ENCODE measurements at regions not wholly inside any gene's neighbourhood (a gene's known extent, or its start where the extent isn't known, plus 50 kb on each side); places are given as distances from the start of the nearest gene placed in this dataset.

DNA sequence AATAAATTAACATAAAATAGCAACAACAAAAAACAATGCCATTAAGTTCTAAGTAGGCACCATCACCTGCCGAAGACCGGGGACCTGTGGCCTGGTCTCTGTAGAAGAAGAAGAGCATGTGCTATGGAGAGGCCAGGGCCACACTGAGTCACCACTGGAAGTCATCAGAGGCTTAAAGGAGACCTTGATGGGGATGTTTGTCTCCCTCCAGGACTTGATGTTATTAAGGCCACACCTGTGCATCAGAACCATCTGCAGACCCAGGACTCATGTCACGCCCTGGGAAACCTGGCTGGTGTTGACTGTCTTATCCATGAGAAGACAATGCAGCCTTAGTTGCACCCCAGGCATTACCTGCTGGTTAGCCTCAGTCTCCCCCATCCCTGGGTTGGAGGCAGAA lies 292.3 kb downstream of the AACS start:
- WGBS, result 99% methylated on average over 3 of the region's 3 CpGs
- no peak overlapping the region for H3K4me3 ChIP-seq
- no peaks in the 10 kb centered on the region for H3K36me3 ChIP-seq
- DNase-seq (ENCODE audit: low spot score), result no peak
- no peak overlapping the region for H3K27ac ChIP-seq
- no peaks in the 10 kb centered on the region for H3K27me3 ChIP-seq (replicated peaks; ENCODE audit: insufficient read depth)
- H3K4me1 ChIP-seq (replicated peaks), result no peaks in the 10 kb centered on the region
- intact Hi-C loops (cut with DNase I), result no loop called here
- H3K9me3 ChIP-seq, result no peaks in the 10 kb centered on the region
- TF ChIP-seq POLR2AphosphoS5 (IDR thresholded peaks at IDR 0.05) (no peak), POLR2A (IDR thresholded peaks at IDR 0.05) (no peak)
- TF ChIP-seq, protein P1, sequence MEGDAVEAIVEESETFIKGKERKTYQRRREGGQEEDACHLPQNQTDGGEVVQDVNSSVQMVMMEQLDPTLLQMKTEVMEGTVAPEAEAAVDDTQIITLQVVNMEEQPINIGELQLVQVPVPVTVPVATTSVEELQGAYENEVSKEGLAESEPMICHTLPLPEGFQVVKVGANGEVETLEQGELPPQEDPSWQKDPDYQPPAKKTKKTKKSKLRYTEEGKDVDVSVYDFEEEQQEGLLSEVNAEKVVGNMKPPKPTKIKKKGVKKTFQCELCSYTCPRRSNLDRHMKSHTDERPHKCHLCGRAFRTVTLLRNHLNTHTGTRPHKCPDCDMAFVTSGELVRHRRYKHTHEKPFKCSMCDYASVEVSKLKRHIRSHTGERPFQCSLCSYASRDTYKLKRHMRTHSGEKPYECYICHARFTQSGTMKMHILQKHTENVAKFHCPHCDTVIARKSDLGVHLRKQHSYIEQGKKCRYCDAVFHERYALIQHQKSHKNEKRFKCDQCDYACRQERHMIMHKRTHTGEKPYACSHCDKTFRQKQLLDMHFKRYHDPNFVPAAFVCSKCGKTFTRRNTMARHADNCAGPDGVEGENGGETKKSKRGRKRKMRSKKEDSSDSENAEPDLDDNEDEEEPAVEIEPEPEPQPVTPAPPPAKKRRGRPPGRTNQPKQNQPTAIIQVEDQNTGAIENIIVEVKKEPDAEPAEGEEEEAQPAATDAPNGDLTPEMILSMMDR (IDR thresholded peaks at IDR 0.05), result no peak

DNA sequence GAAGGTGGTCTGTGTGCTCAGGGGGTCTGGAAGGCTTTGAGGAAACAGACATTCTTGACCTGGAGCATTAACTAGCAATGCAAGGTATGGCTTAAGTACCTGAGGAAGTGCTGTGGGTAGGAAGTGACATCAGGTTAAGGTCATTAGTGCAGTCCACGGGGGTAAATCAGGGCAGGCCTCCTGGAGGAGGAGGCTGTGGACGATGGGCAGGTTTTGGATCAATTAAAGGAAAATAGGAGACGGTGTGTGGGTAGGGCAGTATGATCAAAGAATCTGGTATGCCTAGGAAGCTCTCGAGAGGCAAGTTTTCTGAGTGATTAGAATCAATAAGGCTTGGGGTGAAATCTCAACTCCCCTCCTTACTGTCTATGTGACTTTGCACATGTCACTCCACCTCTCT lies 295.3 kb downstream of the AACS start:
- DNase-seq (ENCODE audit: low spot score), result no peak
- intact Hi-C loops (cut with DNase I), result no loop called here
- no peaks in the 10 kb centered on the region for H3K4me1 ChIP-seq (replicated peaks)
- H3K27me3 ChIP-seq (replicated peaks; ENCODE audit: insufficient read depth), result no peaks in the 10 kb centered on the region
- no peaks in the 10 kb centered on the region for H3K36me3 ChIP-seq
- H3K4me3 ChIP-seq, result no peak overlapping the region
- 81% methylated on average over 4 of the region's 4 CpGs for WGBS
- H3K9me3 ChIP-seq, result no peaks in the 10 kb centered on the region
- TF ChIP-seq POLR2A (IDR thresholded peaks at IDR 0.05) (no peak), POLR2AphosphoS5 (IDR thresholded peaks at IDR 0.05) (no peak)
- TF ChIP-seq, protein P1 (IDR thresholded peaks at IDR 0.05), result no peak
- no peak overlapping the region for H3K27ac ChIP-seq

GRCh38 chr12:125371033-125371432 lies 305.8 kb downstream of the AACS start:
- 79% methylated on average over 4 of the region's 4 CpGs for WGBS
- no peak overlapping the region for H3K27ac ChIP-seq
- no peaks in the 10 kb centered on the region for H3K9me3 ChIP-seq
- intact Hi-C loops (cut with DNase I), result no loop called here
- DNase-seq (ENCODE audit: low spot score), result no peak
- no peaks in the 10 kb centered on the region for H3K4me1 ChIP-seq (replicated peaks)
- H3K36me3 ChIP-seq, result no peaks in the 10 kb centered on the region
- H3K4me3 ChIP-seq, result no peak overlapping the region
- TF ChIP-seq, protein P1 (IDR thresholded peaks at IDR 0.05), result no peak
- no peak for TF ChIP-seq POLR2A (IDR thresholded peaks at IDR 0.05)
- no peak for TF ChIP-seq POLR2AphosphoS5 (IDR thresholded peaks at IDR 0.05)
- H3K27me3 ChIP-seq (replicated peaks; ENCODE audit: insufficient read depth), result peaks cover 2% of the 10 kb centered on the region

GRCh38 chr12:125372085-125372484 lies 306.9 kb downstream of the AACS start:
- no peaks in the 10 kb centered on the region for H3K36me3 ChIP-seq

GRCh38 chr12:125373375-125373774 lies 308.1 kb downstream of the AACS start:
- DNase-seq (ENCODE audit: low spot score), result no peak
- Histone ChIP-seq H3K36me3 (no peaks in the 10 kb centered on the region), H3K9me3 (no peaks in the 10 kb centered on the region), H3K4me1 (replicated peaks) (no peaks in the 10 kb centered on the region), H3K4me3 (no peak overlapping the region), H3K27me3 (replicated peaks; ENCODE audit: insufficient read depth) (peaks cover 2% of the 10 kb centered on the region), H3K27ac (no peak overlapping the region)
- intact Hi-C loops (cut with DNase I), result no loop called here
- TF ChIP-seq POLR2A (IDR thresholded peaks at IDR 0.05) (no peak), POLR2AphosphoS5 (IDR thresholded peaks at IDR 0.05) (no peak)
- TF ChIP-seq, protein P1 (IDR thresholded peaks at IDR 0.05), result no peak
- 77% methylated on average over 6 of the region's 6 CpGs for WGBS

More at GRCh38 chr12:125372085-125372484, 306.9 kb downstream of the AACS start:
- TF ChIP-seq, protein P1 (IDR thresholded peaks at IDR 0.05), result no peak
- TF ChIP-seq POLR2AphosphoS5 (IDR thresholded peaks at IDR 0.05), result no peak
- no peak for TF ChIP-seq POLR2A (IDR thresholded peaks at IDR 0.05)
- H3K4me3 ChIP-seq, result no peak overlapping the region
- H3K27ac ChIP-seq, result no peak overlapping the region
- intact Hi-C loops (cut with DNase I), result no loop called here
- no peaks in the 10 kb centered on the region for H3K4me1 ChIP-seq (replicated peaks)
- no peak for DNase-seq (ENCODE audit: low spot score)
- peaks cover 2% of the 10 kb centered on the region for H3K27me3 ChIP-seq (replicated peaks; ENCODE audit: insufficient read depth)
- WGBS, result 63% methylated on average over 4 of the region's 4 CpGs
- no peaks in the 10 kb centered on the region for H3K9me3 ChIP-seq

Measured in prostate gland (tissue), 2 donors.